Adrenal gland (tissue), 5 donors: ENCODE measurements at regions not wholly inside any gene's neighbourhood (a gene's known extent, or its start where the extent isn't known, plus 50 kb on each side); places are given as distances from the start of the nearest gene placed in this dataset.
"Not testable (repeated sequence)": the region's sequence is repeated elsewhere in the genome, so short reads cannot be mapped to it uniquely, and the experiment has no call there.

Experiments used
- POLR2A ChIP-seq, 2 donors: fragments of 450-650 bp; IDR thresholded peaks; one replicate each; pipeline ENCODE4 v1.6.1; 2017; ENCODE audit warnings: antibody characterized with exemption in 2 of 2, mild to moderate bottlenecking in 2 of 2, moderate library complexity in 1 of 2
- TF ChIP-seq, protein P1 (sequence below), 6 experiments: fragments of 450-650 bp in 4 of 6; fragments of 200-600 bp in 2 of 6; sonication (generic) in 1 of 6; IDR thresholded peaks; 1 replicate in 5 of 6; 2 replicates in 1 of 6; pipeline versions ENCODE4 v1.5.1 to v1.8.0; 2016 to 2021; ENCODE audit warnings: antibody characterized with exemption in 6 of 6, mild to moderate bottlenecking in 2 of 6, moderate library complexity in 1 of 6
- donor health status: DM: no; HTN: no; CAD: no.

GRCh38 chr13:21314976-21315375, 138.5 kb downstream of the MRPL57 start:
- TF ChIP-seq, protein P1, sequence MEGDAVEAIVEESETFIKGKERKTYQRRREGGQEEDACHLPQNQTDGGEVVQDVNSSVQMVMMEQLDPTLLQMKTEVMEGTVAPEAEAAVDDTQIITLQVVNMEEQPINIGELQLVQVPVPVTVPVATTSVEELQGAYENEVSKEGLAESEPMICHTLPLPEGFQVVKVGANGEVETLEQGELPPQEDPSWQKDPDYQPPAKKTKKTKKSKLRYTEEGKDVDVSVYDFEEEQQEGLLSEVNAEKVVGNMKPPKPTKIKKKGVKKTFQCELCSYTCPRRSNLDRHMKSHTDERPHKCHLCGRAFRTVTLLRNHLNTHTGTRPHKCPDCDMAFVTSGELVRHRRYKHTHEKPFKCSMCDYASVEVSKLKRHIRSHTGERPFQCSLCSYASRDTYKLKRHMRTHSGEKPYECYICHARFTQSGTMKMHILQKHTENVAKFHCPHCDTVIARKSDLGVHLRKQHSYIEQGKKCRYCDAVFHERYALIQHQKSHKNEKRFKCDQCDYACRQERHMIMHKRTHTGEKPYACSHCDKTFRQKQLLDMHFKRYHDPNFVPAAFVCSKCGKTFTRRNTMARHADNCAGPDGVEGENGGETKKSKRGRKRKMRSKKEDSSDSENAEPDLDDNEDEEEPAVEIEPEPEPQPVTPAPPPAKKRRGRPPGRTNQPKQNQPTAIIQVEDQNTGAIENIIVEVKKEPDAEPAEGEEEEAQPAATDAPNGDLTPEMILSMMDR (IDR thresholded peaks at IDR 0.05) = not testable (repeated sequence)
- TF ChIP-seq POLR2A (IDR thresholded peaks at IDR 0.05) = not testable (repeated sequence)
